CD4-positive, alpha-beta T cell treated with Interleukin-21 for 1 hour (primary cell): ENCODE measurements at regions not wholly inside any gene's neighbourhood (a gene's known extent, or its start where the extent isn't known, plus 50 kb on each side); places are given as distances from the start of the nearest gene placed in this dataset.

Source experiments
- DNase-seq: peaks from one replicate; pipeline ENCODE4 v3.0.0-alpha.2; 2020

DNA sequence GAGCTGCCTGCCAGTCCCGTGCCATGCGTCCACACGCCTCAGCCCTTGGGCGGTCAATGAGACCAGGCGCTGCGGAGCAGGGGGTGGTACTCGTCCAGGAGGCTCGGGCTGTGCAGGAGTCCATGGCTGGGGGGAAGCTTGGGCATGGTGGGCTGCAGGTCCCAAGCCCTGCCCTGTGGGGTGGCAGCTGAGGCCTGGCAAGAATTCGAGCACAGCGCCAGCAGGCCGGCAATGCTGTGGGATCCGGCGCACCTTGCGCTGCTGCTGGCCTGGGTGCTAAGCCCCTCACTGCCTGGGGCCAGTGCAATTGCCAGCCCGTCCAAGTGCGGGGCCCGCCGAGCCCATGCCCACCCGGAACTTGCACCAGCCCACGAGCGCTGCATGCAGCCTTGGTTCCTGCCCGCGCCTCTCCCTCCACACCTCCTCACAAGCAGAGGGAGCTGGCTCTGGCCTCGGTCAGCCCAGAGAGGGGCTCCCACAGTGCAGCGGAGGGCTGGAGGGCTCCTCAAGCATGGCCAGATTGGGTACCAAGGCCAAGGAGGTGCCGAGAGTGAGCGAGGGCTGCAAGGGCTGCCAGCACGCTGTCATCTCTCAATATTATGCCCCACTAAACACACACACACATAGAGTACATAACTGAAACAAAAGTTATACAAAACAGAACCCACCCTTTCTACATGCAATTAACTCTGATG is 307.7 kb downstream of the LMO4 start:
- DNase-seq = no peak

DNA sequence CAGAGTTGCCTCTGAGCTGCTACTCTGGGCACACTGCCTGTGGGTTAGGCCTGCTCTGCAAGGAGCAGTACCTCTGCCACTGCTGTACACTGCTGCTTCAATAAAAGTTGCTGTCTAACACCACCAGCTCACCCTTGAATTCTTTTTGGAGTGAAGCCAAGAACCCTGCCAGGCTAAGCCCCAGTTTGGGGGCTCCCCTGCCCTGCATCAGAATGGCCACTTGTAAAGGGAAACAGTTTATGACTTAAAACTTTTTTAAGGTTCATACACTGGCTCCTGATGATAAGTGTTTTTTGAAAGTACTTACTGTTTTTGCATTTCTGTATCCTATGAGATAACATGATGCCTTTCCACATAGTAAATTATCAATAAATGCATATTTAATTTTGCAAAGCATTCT is 310.0 kb downstream of the LMO4 start:
- no peak for DNase-seq

DNA sequence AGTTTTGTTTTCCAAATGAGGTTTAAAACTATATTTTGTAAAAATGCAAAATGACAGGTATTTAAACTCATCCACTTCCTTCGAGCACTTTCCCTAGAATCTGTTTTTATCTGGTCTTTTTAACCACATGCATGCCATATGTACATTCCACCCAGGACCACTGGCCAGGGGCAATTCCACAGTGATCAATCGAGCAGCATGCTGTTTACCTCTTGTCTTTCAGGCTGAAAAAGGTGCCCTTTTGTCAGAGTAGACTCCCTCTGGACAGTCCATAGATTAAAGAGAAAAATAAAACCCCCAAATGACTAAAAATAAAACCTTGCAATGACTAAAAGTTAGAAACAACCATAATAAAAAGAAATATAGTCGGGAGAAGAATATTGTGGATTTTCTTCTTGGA is 313.3 kb downstream of the LMO4 start:
- no peak for DNase-seq

DNA sequence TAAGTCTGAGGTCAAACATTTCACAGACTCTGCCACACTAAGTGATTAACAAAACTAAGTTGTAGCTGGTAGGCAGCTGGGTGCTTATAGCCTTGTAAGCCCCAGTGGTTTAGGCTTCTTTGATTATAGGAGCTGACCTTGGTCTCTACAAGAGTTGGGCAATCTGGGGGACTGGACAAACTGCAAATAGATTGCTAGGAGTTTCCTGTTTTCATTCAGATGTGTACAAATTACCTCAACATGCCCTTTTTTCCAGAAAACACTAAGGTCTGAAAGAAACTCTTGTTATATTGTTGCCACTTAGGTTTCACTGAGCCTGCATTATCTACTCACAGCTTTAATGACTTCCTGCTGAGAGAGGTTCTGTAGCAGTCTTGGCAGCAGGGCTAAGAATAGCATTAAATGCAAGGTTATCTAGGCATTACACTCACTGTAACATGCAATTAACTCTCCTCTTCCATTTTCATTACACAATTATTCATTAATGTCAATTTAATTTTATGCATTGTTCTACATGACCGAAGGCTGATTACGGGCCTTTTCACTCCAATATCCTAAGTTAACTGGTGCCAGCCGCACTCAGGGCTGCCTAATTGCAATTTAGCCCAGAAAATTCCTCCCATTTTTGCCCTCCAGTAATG is 314.0 kb downstream of the LMO4 start:
- DNase-seq = no peak

DNA sequence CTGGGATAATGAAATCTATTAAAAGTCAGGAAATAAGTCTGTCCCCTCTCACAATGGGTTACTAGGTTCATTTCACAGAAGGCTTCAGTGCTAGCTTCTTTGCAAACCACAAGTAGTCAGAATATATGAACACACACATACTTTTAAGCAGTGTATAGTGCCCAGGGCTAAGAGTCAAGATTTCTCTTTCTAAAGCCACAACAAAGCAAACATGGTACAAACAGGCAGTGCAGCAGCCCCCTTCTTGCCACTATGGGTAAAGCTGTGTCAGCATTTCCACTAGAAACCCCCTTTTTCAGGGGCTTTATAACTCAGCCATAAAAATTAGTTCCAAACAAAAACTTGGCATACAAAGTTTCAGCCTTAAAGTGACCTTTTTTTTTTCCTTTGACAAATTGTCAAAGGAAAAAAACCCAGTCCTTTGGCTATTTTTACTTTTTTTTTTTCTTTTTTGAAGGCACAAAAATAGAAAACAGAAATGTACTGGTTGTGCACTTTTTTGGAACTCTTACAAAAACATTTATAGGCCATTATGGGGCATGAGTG is 315.4 kb downstream of the LMO4 start:
- no peak for DNase-seq

DNA sequence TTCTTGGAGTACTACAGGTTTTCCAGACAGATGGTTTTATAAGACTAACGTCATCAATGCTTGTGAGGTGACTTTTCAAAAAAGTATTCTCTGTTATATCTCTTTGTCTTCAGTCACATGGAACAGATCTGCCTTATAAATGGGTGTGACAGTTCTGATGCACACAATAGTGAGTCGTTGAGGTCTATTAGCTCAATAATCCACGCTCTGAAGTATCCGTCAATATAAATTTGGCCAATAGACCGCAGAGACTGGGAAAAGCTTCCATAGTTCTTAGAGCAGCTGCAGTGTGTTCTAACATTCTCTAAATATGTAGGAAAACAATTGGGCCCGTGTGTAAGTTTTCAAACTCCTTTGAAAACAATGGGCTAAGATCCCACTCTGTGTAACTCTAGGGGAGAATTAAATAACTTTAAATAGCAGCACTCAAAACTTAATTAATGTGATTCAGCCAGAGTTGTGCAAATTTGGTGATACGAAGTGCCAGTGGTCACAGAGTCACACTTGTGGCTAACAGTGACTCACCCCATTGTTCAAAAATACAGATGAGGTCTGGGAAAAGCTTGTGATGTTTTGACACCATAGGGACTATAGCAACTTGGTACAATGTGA is 316.0 kb downstream of the LMO4 start:
- no peak for DNase-seq

DNA sequence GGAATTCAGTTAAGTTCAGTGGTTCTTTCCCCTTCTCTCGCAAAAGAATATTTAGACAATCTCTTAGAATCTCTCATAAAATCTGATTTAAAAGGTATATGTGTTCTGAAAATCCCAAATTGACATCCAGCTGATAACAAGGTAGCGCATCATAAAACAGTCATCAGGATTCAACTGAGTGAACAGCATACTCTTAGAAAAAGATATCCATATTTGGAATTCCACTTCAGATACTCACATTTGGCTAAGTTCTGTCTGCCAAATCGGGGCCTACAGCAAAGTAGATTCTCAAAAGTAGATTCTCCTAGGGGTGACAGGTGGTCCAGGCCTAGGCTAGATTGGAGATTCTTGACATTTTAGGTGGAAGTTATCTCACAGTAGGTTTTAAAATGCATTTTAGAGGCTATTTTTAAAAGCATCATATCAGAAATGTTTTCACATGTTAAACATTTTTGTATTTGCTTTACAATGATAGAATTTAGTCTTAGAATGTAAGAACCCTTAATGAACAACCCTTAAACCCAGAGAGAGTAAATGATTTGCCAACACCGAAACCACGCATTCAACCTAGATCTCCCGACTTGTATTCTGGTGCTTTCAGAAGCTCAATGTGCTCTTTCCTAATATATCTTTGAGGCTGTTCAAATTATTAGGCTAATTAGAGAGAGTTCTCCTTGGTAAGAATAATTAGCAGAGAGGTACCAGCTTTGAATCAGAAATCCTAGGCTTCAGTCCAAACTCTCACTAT is 318.9 kb downstream of the LMO4 start:
- no peak for DNase-seq

DNA sequence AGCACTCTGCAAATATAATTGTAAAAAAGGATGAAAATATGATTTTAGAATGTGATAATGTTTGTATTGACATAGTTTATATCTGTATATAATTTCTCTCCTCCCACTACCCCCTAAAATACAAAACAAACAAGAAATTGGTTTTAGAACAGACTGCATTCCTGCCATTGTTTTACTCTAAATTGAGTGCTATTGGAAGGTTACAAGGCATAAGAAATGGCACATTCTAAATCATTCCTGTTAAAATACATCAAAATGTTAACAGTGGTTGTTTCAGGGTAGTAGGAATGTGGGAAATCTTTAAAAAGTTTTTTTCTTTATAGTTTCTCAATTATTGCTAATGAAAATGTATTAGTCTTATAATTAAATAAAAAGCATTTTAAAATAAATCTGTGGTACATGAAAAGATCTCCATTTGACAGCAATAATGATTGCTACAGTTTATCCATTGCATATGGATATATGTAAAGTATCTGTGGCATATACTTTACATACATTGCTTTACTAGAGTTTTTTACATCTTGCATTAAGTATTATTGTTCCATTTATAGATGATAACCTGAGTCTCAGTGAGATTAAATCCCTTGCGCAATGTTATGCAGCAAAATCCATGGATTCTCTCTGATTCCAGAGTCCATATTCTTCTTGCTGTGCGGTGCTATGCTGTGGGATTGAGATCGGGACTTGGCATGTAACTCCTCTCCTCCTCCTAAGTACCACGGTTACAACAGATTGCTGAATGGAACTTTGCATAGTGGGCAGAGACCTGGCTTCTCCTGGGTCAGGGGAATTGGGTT is 319.8 kb downstream of the LMO4 start:
- DNase-seq = no peak

DNA sequence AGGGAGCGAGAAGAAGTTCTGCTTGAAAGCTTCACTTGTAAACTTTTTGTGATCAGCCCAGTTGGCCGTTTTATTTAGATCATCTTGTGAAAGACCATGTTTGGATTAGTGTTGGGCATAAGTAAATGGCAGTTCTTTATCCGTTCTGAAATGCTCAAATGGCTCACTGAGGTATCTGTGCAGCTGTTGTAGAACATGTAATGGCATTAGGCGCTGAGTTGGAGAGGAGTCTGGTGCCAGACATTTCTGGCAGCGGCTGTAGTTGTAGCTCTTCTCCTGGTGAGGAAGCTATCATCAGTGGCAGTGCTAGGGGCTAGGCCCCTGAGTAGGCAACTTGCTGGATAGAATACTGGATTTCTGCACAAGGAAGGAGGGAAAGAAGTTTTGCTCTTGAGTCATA is 321.6 kb downstream of the LMO4 start:
- DNase-seq = no peak

DNA sequence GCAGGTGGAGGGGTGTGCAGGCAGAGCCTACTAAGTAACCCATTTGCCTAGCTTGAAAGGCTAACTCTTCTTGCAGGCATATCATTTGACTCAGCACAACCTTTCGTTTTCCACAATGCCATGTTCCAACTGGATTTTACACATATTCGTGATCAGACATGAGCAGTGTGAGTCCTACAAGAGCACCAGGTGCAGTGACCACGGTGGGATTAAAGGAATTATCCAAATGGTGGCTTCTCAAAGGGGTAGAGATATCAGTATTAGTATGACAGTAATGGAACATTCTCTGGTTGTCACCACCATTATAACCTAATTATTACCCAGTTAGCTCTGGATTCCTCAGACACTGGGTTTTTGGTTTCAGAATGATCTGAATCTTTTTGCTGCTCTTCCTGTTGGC is 323.5 kb downstream of the LMO4 start:
- no peak for DNase-seq

DNA sequence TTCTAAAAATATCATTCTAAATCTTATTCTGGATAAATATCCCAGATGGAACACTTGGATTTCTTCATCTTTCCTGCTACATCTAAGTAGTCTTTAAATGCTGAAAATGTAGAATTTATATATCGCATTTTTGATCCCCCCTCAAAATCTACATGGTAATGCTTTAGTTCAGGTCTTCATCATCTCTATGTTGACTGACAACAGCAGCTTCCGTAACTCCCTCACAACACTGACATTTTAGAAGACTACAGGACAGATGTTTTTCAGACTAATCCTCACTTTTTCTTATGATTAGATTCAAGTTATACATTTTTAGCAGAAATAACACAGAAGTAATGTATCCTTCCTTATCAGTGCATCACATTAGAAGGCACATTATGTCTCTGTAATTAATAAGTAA is 336.5 kb downstream of the LMO4 start:
- no peak for DNase-seq

DNA sequence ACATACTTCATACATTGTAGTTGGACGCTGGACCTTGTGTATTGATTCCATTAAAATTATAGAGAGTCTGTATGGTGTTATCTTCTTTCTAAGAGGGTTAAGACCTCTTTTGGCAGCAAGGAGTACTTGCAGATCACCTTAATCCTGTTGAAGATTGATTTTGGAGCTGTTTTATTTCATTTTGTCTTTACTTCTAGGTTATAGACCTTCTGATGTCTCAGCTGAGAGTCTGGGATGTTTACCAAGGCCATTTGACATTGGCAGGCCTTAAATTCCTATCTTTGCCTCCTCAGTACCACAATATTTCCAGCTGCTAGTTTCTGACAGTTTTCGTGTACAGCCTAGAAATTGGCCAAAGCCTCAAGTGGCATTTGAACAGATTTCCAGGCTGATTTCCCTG is 338.0 kb downstream of the LMO4 start:
- DNase-seq = no peak

DNA sequence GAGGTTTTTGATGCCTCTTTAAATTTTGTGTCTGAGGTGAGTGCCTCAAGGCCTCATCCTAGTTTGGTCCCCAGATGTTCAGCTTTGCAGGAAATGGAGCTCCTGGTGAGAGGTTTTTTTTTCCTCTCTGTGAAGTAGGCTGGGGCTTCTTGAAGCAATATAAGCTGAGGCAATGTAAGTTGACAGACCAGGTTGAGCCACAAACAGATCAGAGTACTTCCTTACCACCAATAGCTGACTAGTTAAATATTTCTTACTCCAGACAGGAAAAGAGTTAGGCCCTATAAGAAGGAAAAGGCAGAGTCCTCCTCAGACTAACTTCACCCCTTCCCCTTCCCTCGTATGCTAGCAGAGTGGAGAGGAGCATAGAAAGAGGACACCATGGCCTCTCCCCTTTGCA is 341.0 kb downstream of the LMO4 start:
- no peak for DNase-seq

DNA sequence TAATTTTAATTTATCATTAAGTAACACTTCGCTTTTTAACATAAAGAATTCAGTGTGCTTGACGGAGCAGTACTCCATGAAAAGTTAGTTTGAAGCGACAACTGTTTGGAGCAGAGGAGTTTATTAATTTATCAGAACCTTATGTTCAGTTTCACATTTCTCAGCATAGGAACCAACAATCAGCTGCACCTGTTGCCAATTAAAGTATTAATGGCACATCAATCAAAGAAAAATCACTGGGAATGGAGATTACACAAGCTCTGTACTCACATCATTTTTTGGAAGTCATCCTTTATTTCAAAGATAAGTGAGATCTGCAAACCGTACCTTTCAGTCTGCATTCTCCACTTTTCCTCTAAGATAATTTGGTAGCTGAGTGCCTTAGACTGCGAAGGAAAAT is 344.6 kb downstream of the LMO4 start:
- no peak for DNase-seq

DNA sequence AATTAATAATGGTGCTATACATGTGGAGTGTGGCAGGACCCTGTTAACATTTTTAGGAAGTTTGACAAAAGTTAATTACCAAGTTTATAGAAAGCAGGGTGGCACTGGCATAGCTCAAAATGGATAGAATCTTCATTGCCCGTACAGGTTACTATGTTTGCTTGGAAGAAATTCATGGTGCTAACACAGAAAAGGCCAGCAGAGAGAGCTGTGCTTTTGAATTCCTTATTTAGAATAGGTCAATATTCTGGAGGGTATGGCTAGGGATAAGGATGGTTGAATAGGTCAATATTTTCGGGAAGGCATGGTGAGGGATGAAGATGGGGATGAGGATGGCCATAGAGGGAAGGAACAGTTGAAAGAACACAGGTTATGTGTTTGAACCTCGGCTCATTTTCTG is 345.1 kb downstream of the LMO4 start:
- no peak for DNase-seq

DNA sequence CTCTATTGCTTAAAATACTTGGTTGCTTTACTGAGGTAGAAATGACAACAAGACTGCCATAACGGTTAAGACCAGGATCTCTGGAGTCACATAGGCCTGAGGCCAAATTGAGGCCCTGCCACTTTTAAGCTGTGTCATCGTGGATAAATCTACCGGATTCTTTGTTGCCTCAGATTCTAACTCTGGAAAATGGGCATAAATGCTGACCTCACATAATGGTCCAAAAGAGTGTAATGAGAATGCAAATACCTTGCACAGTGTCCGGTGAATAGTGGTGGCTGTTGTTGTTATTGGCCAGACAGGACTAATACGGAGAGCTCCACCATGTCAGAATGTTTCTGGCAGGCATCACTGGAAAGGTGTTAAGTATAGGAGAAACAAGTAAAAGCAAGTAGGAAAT is 346.1 kb downstream of the LMO4 start:
- no peak for DNase-seq

DNA sequence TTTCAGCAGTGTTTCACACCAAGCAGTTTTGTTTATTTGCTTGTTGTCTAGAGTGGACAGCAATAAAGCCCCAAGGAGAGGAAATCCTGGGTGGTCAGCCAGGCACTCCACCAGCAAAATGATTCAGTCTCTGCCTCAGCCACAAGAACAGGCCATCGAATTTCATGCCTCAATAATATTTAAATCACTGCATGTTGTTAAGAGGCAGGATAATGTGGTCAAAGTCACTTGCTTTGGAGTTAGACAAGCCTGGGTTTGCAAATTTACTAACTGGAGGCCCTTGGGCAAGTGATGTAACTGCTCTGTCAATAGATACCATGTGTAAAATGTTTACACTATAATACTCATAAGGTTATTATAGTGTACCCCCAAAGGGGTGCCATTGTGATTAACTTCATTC is 349.6 kb downstream of the LMO4 start:
- DNase-seq = no peak

DNA sequence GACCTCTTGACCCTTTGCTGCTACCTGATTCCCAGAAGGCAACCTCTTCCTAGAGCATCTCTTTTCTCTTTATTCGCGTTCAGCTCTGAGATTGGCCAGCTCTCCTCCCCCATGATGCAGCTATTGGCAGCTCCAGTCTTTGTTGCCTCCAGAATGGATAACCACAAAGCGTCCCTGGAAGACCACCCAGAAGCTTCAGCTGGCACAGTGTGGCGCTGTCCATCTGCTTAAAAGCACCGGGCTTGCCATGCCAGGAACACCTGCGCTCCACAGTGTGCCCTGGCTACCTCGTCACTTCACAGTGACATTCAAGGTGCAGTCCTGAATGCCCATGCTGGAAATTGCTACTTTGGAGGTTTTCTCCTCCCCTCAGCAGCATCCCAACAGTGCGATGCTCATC is 353.9 kb downstream of the LMO4 start:
- DNase-seq = no peak

DNA sequence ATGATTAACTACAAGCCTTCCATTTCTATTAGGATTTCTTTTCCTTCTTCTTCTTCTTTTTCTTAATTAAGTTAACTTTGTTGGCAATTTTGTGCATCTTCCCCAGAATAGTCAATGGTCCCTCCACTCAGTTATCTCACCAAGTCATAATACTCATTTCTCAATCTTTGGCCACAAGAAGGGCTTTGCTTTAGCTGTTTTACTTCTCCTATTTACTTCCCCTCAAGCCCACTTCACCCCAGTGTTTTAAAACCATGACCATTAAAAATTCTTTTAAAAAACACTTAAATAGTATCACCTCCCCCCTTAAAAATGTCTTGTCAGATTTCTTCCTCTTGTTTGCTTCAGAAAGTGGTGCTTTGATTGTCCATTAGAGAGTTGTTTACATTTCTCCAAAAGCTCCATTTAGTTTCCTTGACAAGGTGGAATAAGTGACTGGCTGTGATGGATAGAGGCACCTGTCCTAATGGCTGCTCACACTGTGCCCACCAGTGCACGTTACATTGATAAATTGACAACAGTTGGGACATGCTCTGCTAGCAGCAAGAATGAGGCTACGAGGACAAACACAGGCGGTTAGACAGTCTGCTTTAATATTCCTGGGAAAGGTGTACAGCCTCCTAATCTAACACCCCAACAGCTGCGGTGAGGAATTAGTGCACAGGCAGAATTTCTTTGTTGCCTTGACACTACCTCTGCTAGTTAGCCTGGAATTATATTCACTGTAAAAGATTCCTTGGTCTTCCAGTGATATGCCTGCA is 354.7 kb downstream of the LMO4 start:
- no peak for DNase-seq

DNA sequence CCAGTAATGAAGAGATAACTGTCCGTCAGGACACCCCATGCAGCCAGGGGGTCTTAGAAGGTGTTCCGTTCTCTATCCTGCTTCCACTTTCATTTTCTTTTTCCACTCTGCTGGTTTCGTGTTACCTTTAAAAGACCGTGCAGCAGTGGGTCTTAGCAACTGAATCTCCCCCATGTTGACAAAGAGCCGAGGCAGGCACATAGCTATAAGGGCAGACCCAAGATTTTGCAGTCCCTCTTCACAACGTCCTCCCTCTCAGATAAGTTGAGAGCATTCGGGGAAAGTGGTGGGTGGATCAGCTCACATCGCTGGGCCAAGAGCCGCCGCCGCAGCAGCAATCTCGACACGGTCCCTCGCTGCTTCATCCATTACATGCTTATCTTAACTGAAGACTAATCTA is 355.5 kb downstream of the LMO4 start:
- DNase-seq = peak; percentile 8

DNA sequence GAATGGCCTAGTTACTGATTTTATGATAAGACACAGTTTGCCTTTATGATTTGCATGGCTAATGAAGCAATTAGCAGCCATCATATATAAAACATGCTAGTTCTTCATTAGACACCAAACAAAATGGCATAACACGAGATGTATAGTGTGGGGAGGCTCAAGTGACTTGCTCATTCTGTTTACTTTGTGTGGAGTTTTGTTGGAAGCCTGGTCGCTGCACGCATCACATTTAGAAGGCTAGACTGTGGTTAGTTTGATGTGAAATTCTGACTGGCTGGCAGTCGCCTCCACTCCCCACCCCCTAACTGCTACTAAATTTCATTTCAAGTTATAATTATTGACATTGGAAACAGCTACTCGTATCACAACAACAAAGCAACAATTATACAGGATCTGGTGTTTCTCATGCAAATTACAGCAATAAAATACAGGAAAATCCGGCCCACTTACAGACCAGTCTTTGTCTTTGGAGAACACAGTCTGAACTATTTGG is 356.1 kb downstream of the LMO4 start:
- peak; percentile 0 for DNase-seq
